ENCODE measurements at regions not wholly inside any gene's neighbourhood (a gene's known extent, or its start where the extent isn't known, plus 50 kb on each side); places are given as distances from the start of the nearest gene placed in this dataset.

GRCh38 chr12:90120627-90121026 lies 412.0 kb upstream of the ATP2B1 start:
- no peak overlapping the region for H3K27ac ChIP-seq (ENCODE audit: low read depth in 1 of 2, low read length in 2 of 2)
- no peaks in the 10 kb centered on the region for H3K4me1 ChIP-seq (ENCODE audit: control insufficient read depth in 1 of 2, insufficient read depth in 2 of 2, low read length in 2 of 2)
- intact Hi-C loops (cut with DNase I) = no loop called here
- H3K9me3 ChIP-seq (ENCODE audit: control insufficient read depth, low read length) = peaks cover 9% of the 10 kb centered on the region
- no peak overlapping the region for H3K4me3 ChIP-seq (ENCODE audit: low read length in 2 of 2)
- DNase-seq (no peak), ATAC-seq (ENCODE audit: low FRiP score) (no peak)
- no peaks in the 10 kb centered on the region for H3K36me3 ChIP-seq (ENCODE audit: control insufficient read depth in 1 of 2, insufficient read depth in 2 of 2, low read length in 1 of 2)
- H3K27me3 ChIP-seq (ENCODE audit: control insufficient read depth in 1 of 2, insufficient read depth in 2 of 2, low read length in 1 of 2) = no peaks in the 10 kb centered on the region

GRCh38 chr12:90112666-90113065 lies 404.0 kb upstream of the ATP2B1 start:
- no peak for DNase-seq
- Histone ChIP-seq H3K36me3 (ENCODE audit: control insufficient read depth in 1 of 2, insufficient read depth in 2 of 2, low read length in 1 of 2) (no peaks in the 10 kb centered on the region), H3K4me1 (ENCODE audit: control insufficient read depth in 1 of 2, insufficient read depth in 2 of 2, low read length in 2 of 2) (no peaks in the 10 kb centered on the region), H3K27ac (ENCODE audit: low read depth in 1 of 2, low read length in 2 of 2) (no peak overlapping the region), H3K27me3 (ENCODE audit: control insufficient read depth in 1 of 2, insufficient read depth in 2 of 2, low read length in 1 of 2) (no peaks in the 10 kb centered on the region), H3K9me3 (ENCODE audit: control insufficient read depth, low read length) (no peaks in the 10 kb centered on the region), H3K4me3 (ENCODE audit: low read length in 2 of 2) (no peak overlapping the region)
- no peak for ATAC-seq (ENCODE audit: low FRiP score)
- intact Hi-C loops (cut with DNase I) = no loop called here
- 75 to 81% methylated on average over 1 of the region's 1 CpG for WGBS, 2 donors

- intact Hi-C loops (cut with DNase I) = no loop called here
- ATAC-seq (ENCODE audit: low FRiP score) (no peak), DNase-seq (no peak)
- WGBS, 2 donors = 53 to 63% methylated on average over 10 of the region's 10 CpGs
- Histone ChIP-seq H3K4me1 (ENCODE audit: control insufficient read depth in 1 of 2, insufficient read depth in 2 of 2, low read length in 2 of 2) (no peaks in the 10 kb centered on the region), H3K9me3 (ENCODE audit: control insufficient read depth, low read length) (no peaks in the 10 kb centered on the region), H3K4me3 (ENCODE audit: low read length in 2 of 2) (no peak overlapping the region), H3K27me3 (ENCODE audit: control insufficient read depth in 1 of 2, insufficient read depth in 2 of 2, low read length in 1 of 2) (no peaks in the 10 kb centered on the region), H3K27ac (ENCODE audit: low read depth in 1 of 2, low read length in 2 of 2) (no peak overlapping the region), H3K36me3 (ENCODE audit: control insufficient read depth in 1 of 2, insufficient read depth in 2 of 2, low read length in 1 of 2) (no peaks in the 10 kb centered on the region)
Measured at GRCh38 chr12:90111791-90112580, 403.3 kb upstream of the ATP2B1 start.

GRCh38 chr12:90106568-90106967 lies 397.9 kb upstream of the ATP2B1 start:
- Histone ChIP-seq H3K4me1 (ENCODE audit: control insufficient read depth in 1 of 2, insufficient read depth in 2 of 2, low read length in 2 of 2) (no peaks in the 10 kb centered on the region), H3K9me3 (ENCODE audit: control insufficient read depth, low read length) (no peaks in the 10 kb centered on the region), H3K36me3 (ENCODE audit: control insufficient read depth in 1 of 2, insufficient read depth in 2 of 2, low read length in 1 of 2) (no peaks in the 10 kb centered on the region), H3K27ac (ENCODE audit: low read depth in 1 of 2, low read length in 2 of 2) (no peak overlapping the region), H3K27me3 (ENCODE audit: control insufficient read depth in 1 of 2, insufficient read depth in 2 of 2, low read length in 1 of 2) (peaks cover 0 to 1% of the 10 kb centered on the region in 2 donors), H3K4me3 (ENCODE audit: low read length in 2 of 2) (no peak overlapping the region)
- no peak for ATAC-seq (ENCODE audit: low FRiP score)
- WGBS, 2 donors = 90 to 92% methylated on average over 3 of the region's 3 CpGs
- no peak for DNase-seq
- intact Hi-C loops (cut with DNase I) = loop anchor here in 1 of 2 donors (10.0 kb wide), 1 partner anchor 562 kb away; no protein-coding TSS in a partner anchor

GRCh38 chr12:90102957-90103652 lies 394.5 kb upstream of the ATP2B1 start:
- Histone ChIP-seq H3K27me3 (ENCODE audit: control insufficient read depth in 1 of 2, insufficient read depth in 2 of 2, low read length in 1 of 2) (peaks cover 0 to 1% of the 10 kb centered on the region in 2 donors), H3K9me3 (ENCODE audit: control insufficient read depth, low read length) (no peaks in the 10 kb centered on the region), H3K4me1 (ENCODE audit: control insufficient read depth in 1 of 2, insufficient read depth in 2 of 2, low read length in 2 of 2) (no peaks in the 10 kb centered on the region), H3K27ac (ENCODE audit: low read depth in 1 of 2, low read length in 2 of 2) (no peak overlapping the region), H3K4me3 (ENCODE audit: low read length in 2 of 2) (no peak overlapping the region), H3K36me3 (ENCODE audit: control insufficient read depth in 1 of 2, insufficient read depth in 2 of 2, low read length in 1 of 2) (no peaks in the 10 kb centered on the region)
- WGBS, 2 donors = 68% methylated on average over 3 of the region's 3 CpGs
- intact Hi-C loops (cut with DNase I) = loop anchor here in 1 of 2 donors (10.0 kb wide), 1 partner anchor 558 kb away; no protein-coding TSS in a partner anchor
- DNase-seq (no peak), ATAC-seq (ENCODE audit: low FRiP score) (no peak)

GRCh38 chr12:90100579-90100978 lies 391.9 kb upstream of the ATP2B1 start:
- Histone ChIP-seq H3K36me3 (ENCODE audit: control insufficient read depth in 1 of 2, insufficient read depth in 2 of 2, low read length in 1 of 2) (no peaks in the 10 kb centered on the region), H3K9me3 (ENCODE audit: control insufficient read depth, low read length) (no peaks in the 10 kb centered on the region), H3K4me3 (ENCODE audit: low read length in 2 of 2) (no peak overlapping the region), H3K27me3 (ENCODE audit: control insufficient read depth in 1 of 2, insufficient read depth in 2 of 2, low read length in 1 of 2) (peaks cover 0 to 1% of the 10 kb centered on the region in 2 donors), H3K27ac (ENCODE audit: low read depth in 1 of 2, low read length in 2 of 2) (no peak overlapping the region), H3K4me1 (ENCODE audit: control insufficient read depth in 1 of 2, insufficient read depth in 2 of 2, low read length in 2 of 2) (no peaks in the 10 kb centered on the region)
- DNase-seq = no peak
- intact Hi-C loops (cut with DNase I) = loop anchor here in 1 of 2 donors (10.0 kb wide), 1 partner anchor 556 kb away; no protein-coding TSS in a partner anchor
- ATAC-seq (ENCODE audit: low FRiP score) = no peak

- no peaks in the 10 kb centered on the region for H3K9me3 ChIP-seq (ENCODE audit: control insufficient read depth, low read length)
- ATAC-seq (ENCODE audit: low FRiP score) = no peak
- no peaks in the 10 kb centered on the region for H3K27me3 ChIP-seq (ENCODE audit: control insufficient read depth in 1 of 2, insufficient read depth in 2 of 2, low read length in 1 of 2)
- intact Hi-C loops (cut with DNase I) = no loop called here
- DNase-seq = no peak
- no peak overlapping the region for H3K27ac ChIP-seq (ENCODE audit: low read depth in 1 of 2, low read length in 2 of 2)
- WGBS, 2 donors = 71 to 77% methylated on average over 1 of the region's 1 CpG
- no peaks in the 10 kb centered on the region for H3K4me1 ChIP-seq (ENCODE audit: control insufficient read depth in 1 of 2, insufficient read depth in 2 of 2, low read length in 2 of 2)
- H3K36me3 ChIP-seq (ENCODE audit: control insufficient read depth in 1 of 2, insufficient read depth in 2 of 2, low read length in 1 of 2) = no peaks in the 10 kb centered on the region
- H3K4me3 ChIP-seq (ENCODE audit: low read length in 2 of 2) = no peak overlapping the region
Measured at GRCh38 chr12:90099288-90099687, 390.6 kb upstream of the ATP2B1 start.

GRCh38 chr12:90098132-90098779 lies 389.6 kb upstream of the ATP2B1 start:
- no peaks in the 10 kb centered on the region for H3K36me3 ChIP-seq (ENCODE audit: control insufficient read depth in 1 of 2, insufficient read depth in 2 of 2, low read length in 1 of 2)
- intact Hi-C loops (cut with DNase I) = no loop called here
- no peaks in the 10 kb centered on the region for H3K27me3 ChIP-seq (ENCODE audit: control insufficient read depth in 1 of 2, insufficient read depth in 2 of 2, low read length in 1 of 2)
- no peak overlapping the region for H3K27ac ChIP-seq (ENCODE audit: low read depth in 1 of 2, low read length in 2 of 2)
- DNase-seq (no peak), ATAC-seq (ENCODE audit: low FRiP score) (no peak)
- no peaks in the 10 kb centered on the region for H3K9me3 ChIP-seq (ENCODE audit: control insufficient read depth, low read length)
- H3K4me3 ChIP-seq (ENCODE audit: low read length in 2 of 2) = no peak overlapping the region
- WGBS, 2 donors = 52 to 57% methylated on average over 2 of the region's 2 CpGs
- no peaks in the 10 kb centered on the region for H3K4me1 ChIP-seq (ENCODE audit: control insufficient read depth in 1 of 2, insufficient read depth in 2 of 2, low read length in 2 of 2)
